GM19239 (cell line): ENCODE measurements at regions not wholly inside any gene's neighbourhood (a gene's known extent, or its start where the extent isn't known, plus 50 kb on each side); places are given as distances from the start of the nearest gene placed in this dataset.

ENCODE experiments used
- DNase-seq: peaks from one replicate; pipeline ENCODE4 v3.0.0; 2011; ENCODE audit warnings: low spot score; ENCODE audit not compliant: insufficient read length
- FAIRE-seq: peaks from 2 replicates; lab custom pipeline; 2011; peaks lifted over from hg19 to GRCh38; lab: Jason Lieb, UNC

DNA sequence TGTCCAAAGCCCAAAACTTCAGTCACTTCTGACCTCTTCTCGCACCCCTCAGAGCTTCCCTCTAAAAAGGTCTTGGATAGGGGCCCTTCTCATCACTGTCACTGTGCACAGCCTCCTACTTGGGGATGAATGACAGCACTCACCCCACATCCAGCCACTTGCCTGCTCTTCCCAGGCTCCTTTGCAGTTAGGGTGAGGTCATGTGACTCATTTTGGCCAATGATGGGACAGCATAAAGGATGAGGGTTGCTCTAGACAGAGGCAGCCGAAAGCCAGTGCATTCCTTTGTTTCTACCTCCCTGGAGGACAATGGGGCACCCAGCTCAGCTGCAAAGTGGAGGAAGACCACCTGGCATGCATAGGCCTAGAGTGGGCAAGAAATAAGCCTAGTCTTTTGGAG is 1413.3 kb downstream of the TBC1D22A start:
- DNase-seq (no peak), FAIRE-seq (no peak)

- DNase-seq (no peak), FAIRE-seq (no peak)
These were observed 1411.3 kb downstream of the TBC1D22A start for GRCh38 chr22:48173773-48174160.

GRCh38 chr22:48173061-48173772 is 1410.8 kb downstream of the TBC1D22A start:
- DNase-seq, result no peak
- no peak for FAIRE-seq

- FAIRE-seq, result no peak
- no peak for DNase-seq
These were observed 1408.8 kb downstream of the TBC1D22A start for GRCh38 chr22:48171271-48171691.

- DNase-seq, result no peak
- no peak for FAIRE-seq
These were observed 1406.8 kb downstream of the TBC1D22A start for GRCh38 chr22:48169227-48169626.

DNA sequence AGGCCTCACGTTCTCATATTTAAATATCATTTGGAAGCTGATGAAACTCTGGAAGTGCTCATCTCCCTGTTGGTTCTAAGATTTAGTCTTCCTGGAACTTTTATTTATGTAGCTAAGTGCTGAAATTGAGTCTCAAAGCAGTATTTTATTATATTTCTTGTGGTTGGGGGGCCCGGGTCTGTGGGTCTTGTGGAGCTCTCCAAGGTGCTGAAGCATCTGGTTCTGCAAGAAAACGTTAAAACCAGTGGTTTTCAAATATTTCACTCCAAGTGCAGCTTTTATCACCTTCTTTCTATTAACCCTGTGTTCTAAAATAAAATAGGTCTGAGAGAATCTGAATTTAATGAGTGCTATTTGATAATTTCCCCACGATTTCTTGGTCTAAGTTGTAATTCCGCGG is 1404.8 kb downstream of the TBC1D22A start:
- no peak for FAIRE-seq
- DNase-seq, result no peak

- no peak for DNase-seq
- no peak for FAIRE-seq
These were observed 1398.8 kb downstream of the TBC1D22A start for GRCh38 chr22:48161298-48161697.

GRCh38 chr22:48157676-48158075 is 1395.2 kb downstream of the TBC1D22A start:
- no peak for DNase-seq
- FAIRE-seq, result no peak

DNA sequence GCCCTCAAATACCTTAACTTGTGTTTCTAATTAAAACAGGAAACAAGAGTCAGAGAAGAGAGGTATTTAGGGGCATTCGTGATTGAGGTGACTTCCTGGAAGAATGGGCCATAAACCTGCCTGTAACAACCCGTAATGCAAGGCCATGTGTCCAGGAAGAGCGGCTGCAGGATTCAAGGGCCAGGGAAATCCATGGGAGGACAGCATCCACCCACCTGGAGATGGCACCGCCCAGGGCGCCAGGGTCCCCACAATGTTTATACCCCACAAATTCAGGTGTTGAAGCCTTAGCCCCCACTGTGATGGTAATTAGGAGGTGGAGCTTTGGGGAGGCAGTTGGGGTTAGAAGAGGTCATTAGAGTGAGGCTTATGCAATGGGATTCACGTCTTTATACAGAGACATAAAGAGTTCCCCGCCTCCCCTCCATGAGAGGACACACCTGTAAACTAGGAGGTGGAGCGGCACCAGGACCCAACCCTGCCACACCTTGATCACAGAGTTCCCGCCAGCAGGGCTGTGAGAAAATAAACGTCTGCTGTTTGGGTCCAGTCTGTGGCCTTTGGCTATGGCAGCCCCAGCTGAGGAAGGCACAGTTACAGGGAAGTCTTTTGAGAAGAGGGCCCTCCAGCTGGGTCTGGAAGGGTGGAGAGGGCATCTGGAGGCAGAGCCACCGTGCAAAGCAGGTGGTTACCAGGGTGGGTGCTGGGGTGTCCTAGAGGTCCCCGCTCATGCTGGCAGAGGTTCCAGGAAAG is 1394.3 kb downstream of the TBC1D22A start:
- no peak for FAIRE-seq
- DNase-seq, result no peak

DNA sequence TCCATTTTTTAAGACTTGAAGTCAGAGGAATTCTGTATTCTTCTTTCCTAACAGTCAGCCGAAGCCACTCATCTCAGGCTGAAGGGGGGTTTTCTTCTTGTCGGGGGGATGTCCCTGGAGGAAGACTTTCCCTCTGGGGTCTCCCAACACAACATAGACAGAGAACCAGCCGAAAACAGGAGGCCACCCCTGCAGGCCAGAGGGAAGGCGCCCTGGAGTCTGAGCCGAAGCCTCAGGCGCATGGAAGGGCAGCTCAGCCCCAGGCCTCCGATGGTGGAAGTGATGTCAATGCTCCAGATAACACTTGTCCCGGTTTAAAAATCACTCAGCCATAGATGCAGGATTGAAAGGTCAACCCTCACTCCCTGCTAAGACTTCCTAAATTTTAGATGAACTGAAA is 1393.0 kb downstream of the TBC1D22A start:
- DNase-seq (no peak), FAIRE-seq (no peak)

DNA sequence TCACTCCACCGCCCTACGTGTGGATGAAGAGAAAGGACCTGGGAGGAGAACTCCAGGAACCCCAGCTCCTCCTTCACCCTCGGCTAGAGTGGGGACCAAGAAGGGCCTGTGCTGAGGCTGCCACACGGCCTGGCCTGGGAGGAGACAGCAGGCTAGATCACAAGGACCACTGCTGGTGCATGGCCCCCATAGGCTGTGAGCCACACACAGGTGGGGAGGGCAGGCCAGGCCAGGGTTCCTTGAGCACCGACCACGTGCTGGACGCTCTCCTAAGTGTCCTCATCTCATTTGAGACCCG is 1392.4 kb downstream of the TBC1D22A start:
- DNase-seq (no peak), FAIRE-seq (no peak)

- no peak for FAIRE-seq
- no peak for DNase-seq
These were observed 1391.9 kb downstream of the TBC1D22A start for GRCh38 chr22:48154169-48154942.

GRCh38 chr22:48153726-48154125 is 1391.3 kb downstream of the TBC1D22A start:
- FAIRE-seq (no peak), DNase-seq (no peak)

- no peak for FAIRE-seq
- DNase-seq, result no peak
These were observed 1390.5 kb downstream of the TBC1D22A start for GRCh38 chr22:48152916-48153315.

GRCh38 chr22:48152164-48152775 is 1389.8 kb downstream of the TBC1D22A start:
- no peak for DNase-seq
- FAIRE-seq, result no peak

- DNase-seq (no peak), FAIRE-seq (no peak)
These were observed 1389.2 kb downstream of the TBC1D22A start for GRCh38 chr22:48151641-48152040.

DNA sequence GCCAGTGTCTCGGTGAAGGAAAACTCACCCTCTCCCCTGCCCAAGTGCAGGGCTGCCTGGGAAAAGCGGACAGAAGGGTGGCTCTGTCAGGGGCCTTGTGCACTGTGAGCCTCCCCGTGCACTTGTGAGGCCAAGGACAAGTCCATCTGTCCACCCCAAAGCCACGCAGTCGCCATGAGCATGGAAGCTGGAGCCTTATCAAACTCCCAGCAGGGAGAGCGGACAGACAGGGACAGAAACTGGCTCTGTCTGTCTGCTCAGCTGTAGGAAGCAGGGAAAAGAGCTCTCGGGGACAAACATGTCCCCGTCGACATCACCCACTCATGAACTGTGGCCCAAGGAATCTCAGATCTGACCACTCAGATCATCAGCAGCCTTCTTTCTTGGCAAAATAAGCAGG is 1385.4 kb downstream of the TBC1D22A start:
- no peak for FAIRE-seq
- no peak for DNase-seq

DNA sequence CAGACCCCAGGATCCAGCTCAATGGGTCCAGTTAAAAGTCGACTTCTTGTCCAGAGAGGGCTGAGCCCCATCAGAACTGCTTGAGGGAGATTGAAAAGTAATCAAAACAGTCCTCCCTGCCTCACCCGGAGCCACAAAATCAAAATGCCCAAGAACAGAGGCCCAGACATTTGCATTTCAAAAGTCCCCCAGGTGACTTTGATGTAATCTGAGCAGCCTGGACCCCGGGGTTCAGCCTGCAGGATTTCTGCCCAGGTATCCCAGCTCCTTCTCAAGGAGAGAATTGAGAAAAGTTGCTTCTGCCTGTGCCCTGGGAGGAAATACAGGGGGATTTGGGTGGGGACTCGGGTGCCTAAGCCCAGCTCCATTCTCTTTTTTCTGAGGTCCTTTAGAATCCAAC is 1385.0 kb downstream of the TBC1D22A start:
- no peak for FAIRE-seq
- no peak for DNase-seq

GRCh38 chr22:48146426-48146825 is 1384.0 kb downstream of the TBC1D22A start:
- no peak for FAIRE-seq

DNA sequence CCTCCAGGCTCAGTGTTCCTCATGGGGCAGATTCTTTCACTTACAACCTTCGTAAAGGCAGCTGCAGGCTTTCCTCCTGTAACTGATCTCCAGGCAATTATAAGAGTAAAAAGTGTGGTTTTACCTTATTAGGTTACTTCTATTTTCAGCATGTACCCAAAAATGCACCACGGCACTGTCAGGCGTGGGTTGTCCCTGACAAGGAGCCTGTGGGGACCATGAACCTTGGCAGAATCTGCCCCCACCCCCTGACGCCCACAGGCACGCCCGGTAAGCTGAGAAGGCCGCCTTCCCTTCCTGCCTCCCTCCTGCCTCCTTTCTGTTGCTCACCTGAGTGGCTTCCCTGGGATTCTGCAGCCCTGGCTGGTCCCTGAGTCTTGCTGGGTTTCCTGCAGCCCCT is 1383.3 kb downstream of the TBC1D22A start:
- no peak for FAIRE-seq
- DNase-seq, result no peak

More at GRCh38 chr22:48146426-48146825, 1384.0 kb downstream of the TBC1D22A start:
- no peak for DNase-seq

DNA sequence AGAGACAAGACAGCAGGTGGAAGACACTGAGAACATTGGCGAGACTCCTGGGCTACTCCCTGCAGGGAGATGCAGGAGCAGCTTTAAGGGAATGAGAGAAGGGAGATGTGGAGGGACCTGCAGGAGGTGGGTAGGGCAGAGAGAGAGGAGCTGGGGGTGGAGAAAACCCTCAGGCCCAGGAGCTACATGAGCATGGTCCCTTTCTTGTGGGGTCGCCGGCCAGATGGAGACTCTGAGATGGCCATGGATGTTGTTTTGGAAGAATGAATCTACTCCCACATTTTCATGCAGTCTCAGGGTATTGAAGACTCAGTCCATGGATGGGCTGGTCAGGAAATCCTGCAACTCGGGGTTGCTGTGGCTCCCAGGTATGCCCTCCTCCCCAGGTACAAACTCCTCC is 1381.9 kb downstream of the TBC1D22A start:
- DNase-seq, result no peak
- FAIRE-seq, result no peak
